OCI-LY7 (cell line): ENCODE measurements at regions not wholly inside any gene's neighbourhood (a gene's known extent, or its start where the extent isn't known, plus 50 kb on each side); places are given as distances from the start of the nearest gene placed in this dataset.
A peak's percentile ranks its signal among the peaks of the same experiment; 100 is the strongest.

ENCODE experiments used
- BruUV-seq: library from RNA; stranded (reverse); fragments of 400-500 nt; replicated peaks from 2 replicates; lab custom pipeline; 2021; lab: Mats Ljungman, UMichigan
- CTCF ChIA-PET: fragments of 300-600 bp; sonication (Branson Sonifier 250); formaldehyde crosslinking; loops from one replicate; lab custom pipeline; 2022; ENCODE audit warnings: antibody characterized with exemption; ENCODE audit not compliant: unreplicated experiment; lab: Charles Lee
- POLR2A ChIA-PET: fragments of 300-600 bp; sonication (Branson Sonifier 250); formaldehyde crosslinking; loops from one replicate; lab custom pipeline; 2022; ENCODE audit warnings: antibody characterized with exemption; lab: Charles Lee
- DNase-seq: peaks from one replicate; pipeline ENCODE4 v3.0.0-alpha.2; 2015; ENCODE audit warnings: low spot score
- H2AFZ ChIP-seq: fragments of 200-600 bp; sonication (generic), shearing (Covaris generic); 2 replicates; pipeline ENCODE4 v1.6.1; 2014; ENCODE audit warnings: mild to moderate bottlenecking, antibody characterized with exemption, low read length, moderate library complexity
- H3K27ac ChIP-seq: fragments of 200-600 bp; sonication (generic); 2 replicates; pipeline ENCODE4 v1.5.1; 2014; ENCODE audit warnings: mixed run types, low read depth, mild to moderate bottlenecking, moderate library complexity, low read length, inconsistent platforms; ENCODE audit not compliant: poor library complexity, severe bottlenecking
- H3K36me3 ChIP-seq: fragments of 200-600 bp; sonication (generic); 2 replicates; pipeline ENCODE4 v1.6.1; 2014; ENCODE audit warnings: mild to moderate bottlenecking, antibody characterized with exemption, low read length, moderate library complexity, mixed read lengths; ENCODE audit not compliant: insufficient read depth
- H3K4me1 ChIP-seq: fragments of 200-600 bp; sonication (generic); 2 replicates; pipeline ENCODE4 v1.5.1; 2014; ENCODE audit warnings: mild to moderate bottlenecking, low read length; ENCODE audit not compliant: insufficient read depth, poor library complexity, severe bottlenecking
- H3K4me2 ChIP-seq: fragments of 200-600 bp; sonication (generic); 2 replicates; pipeline ENCODE4 v1.6.1; 2014; ENCODE audit warnings: mild to moderate bottlenecking, low read length
- H3K4me3 ChIP-seq: fragments of 200-600 bp; sonication (generic); 2 replicates; pipeline ENCODE4 v1.5.1; 2014; ENCODE audit warnings: mild to moderate bottlenecking, low read depth, low read length; ENCODE audit not compliant: poor library complexity, severe bottlenecking
- H3K79me2 ChIP-seq: fragments of 200-600 bp; sonication (generic); 2 replicates; pipeline ENCODE4 v1.6.1; 2016; ENCODE audit warnings: low read depth, mild to moderate bottlenecking, low read length, moderate library complexity, mixed read lengths; ENCODE audit not compliant: insufficient read depth
- H3K9me2 ChIP-seq: fragments of 200-600 bp; sonication (generic); 2 replicates; pipeline ENCODE4 v1.6.1; 2016; ENCODE audit warnings: mild to moderate bottlenecking, low read length, mixed read lengths; ENCODE audit not compliant: insufficient read depth
- H3K9me3 ChIP-seq: fragments of 200-600 bp; sonication (generic); 2 replicates; pipeline ENCODE4 v1.6.1; 2014; ENCODE audit warnings: mild to moderate bottlenecking, mixed run types, low read length, mixed read lengths
- H4K20me1 ChIP-seq: fragments of 200-600 bp; sonication (generic); 2 replicates; pipeline ENCODE4 v1.6.1; 2014; ENCODE audit warnings: mild to moderate bottlenecking, antibody characterized with exemption, low read length, moderate library complexity, mixed read lengths; ENCODE audit not compliant: insufficient read depth
- EZH2phosphoT487 ChIP-seq: fragments of 200-600 bp; sonication (generic); IDR thresholded peaks from 2 replicates; pipeline ENCODE4 v1.6.1; 2018; ENCODE audit warnings: low read depth, borderline replicate concordance, mild to moderate bottlenecking, mixed run types, antibody characterized with exemption, low read length, moderate library complexity, mixed read lengths
- intact Hi-C: fragments of 100-400 bp; cut with micrococcal nuclease; formaldehyde crosslinking; loops from one replicate; pipeline ENCODE4 v1.10.0; 2022; ENCODE audit not compliant: unreplicated experiment
- TF ChIP-seq, protein P1 (sequence below): fragments of 200-600 bp; sonication (generic); conservative IDR thresholded peaks from 2 replicates; pipeline ENCODE4 v1.5.1; 2014; ENCODE audit warnings: mild to moderate bottlenecking, antibody characterized with exemption, low read length, moderate library complexity, mixed read lengths

DNA sequence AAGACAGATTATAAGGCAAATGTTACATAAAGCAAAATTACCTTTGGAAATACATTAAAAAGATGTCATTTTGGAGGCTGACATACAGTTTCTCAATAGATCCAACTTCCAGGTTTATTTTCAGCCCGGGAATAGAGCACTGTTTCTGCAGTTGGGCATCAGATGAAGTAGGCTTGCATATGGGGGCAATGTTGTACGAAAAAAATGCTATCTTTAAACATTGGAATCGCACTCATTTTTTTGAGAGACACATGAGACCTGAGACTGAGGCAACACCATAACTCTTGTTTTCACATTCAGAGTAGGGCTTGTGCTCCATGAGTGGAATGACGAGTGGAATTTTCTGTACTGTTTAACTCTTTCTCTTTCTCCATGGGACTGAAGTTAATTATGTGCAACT lies 122.4 kb upstream of the ZRANB2 start:
- CTCF ChIA-PET, result no interaction called here
- no peaks in the 10 kb centered on the region for H4K20me1 ChIP-seq
- POLR2A ChIA-PET, result no interaction called here
- H3K79me2 ChIP-seq, result no peaks in the 10 kb centered on the region
- BruUV-seq, result no TSS peak
- no peaks in the 10 kb centered on the region for H3K9me3 ChIP-seq
- DNase-seq, result no peak
- no peaks in the 10 kb centered on the region for H3K4me1 ChIP-seq
- no peak overlapping the region for H3K4me2 ChIP-seq
- H3K36me3 ChIP-seq, result no peaks in the 10 kb centered on the region
- H3K9me2 ChIP-seq, result no peaks in the 10 kb centered on the region
- H3K4me3 ChIP-seq, result no peak overlapping the region
- H3K27ac ChIP-seq, result no peak overlapping the region
- no peak overlapping the region for H2AFZ ChIP-seq
- intact Hi-C loops, result no loop called here
- TF ChIP-seq, protein P1, sequence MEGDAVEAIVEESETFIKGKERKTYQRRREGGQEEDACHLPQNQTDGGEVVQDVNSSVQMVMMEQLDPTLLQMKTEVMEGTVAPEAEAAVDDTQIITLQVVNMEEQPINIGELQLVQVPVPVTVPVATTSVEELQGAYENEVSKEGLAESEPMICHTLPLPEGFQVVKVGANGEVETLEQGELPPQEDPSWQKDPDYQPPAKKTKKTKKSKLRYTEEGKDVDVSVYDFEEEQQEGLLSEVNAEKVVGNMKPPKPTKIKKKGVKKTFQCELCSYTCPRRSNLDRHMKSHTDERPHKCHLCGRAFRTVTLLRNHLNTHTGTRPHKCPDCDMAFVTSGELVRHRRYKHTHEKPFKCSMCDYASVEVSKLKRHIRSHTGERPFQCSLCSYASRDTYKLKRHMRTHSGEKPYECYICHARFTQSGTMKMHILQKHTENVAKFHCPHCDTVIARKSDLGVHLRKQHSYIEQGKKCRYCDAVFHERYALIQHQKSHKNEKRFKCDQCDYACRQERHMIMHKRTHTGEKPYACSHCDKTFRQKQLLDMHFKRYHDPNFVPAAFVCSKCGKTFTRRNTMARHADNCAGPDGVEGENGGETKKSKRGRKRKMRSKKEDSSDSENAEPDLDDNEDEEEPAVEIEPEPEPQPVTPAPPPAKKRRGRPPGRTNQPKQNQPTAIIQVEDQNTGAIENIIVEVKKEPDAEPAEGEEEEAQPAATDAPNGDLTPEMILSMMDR, result no peak
- no peak for TF ChIP-seq EZH2phosphoT487

DNA sequence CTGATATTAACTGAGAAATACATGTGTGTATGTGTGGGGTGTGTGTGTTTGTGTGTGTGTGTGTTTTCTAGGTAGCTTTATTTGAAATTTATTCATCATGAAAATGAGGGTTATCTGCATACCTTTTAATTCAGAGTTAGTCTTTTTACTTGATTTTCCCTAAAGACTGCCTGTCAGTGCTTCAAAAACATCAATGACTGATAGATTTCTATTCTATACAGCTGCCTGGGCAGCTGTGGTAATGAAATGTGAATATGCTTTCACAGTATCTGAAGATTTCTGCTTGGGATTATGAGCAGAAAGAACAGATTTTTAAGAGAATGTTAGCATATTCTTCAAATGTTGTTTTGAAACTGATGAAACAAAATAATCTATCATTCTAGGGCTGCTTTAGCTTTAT lies 119.7 kb upstream of the ZRANB2 start:
- no peak overlapping the region for H2AFZ ChIP-seq
- no peaks in the 10 kb centered on the region for H3K4me1 ChIP-seq
- ChIA-PET CTCF (no interaction called here), POLR2A (interaction anchor here (0.6 kb wide), 1 partner anchor 22 kb away, joined by 3 read pairs; no protein-coding TSS in a partner anchor)
- no peak for DNase-seq
- H3K27ac ChIP-seq, result no peak overlapping the region
- H3K9me3 ChIP-seq, result no peaks in the 10 kb centered on the region
- no peaks in the 10 kb centered on the region for H3K79me2 ChIP-seq
- no peaks in the 10 kb centered on the region for H3K36me3 ChIP-seq
- BruUV-seq, result no TSS peak
- H3K4me3 ChIP-seq, result no peak overlapping the region
- H3K9me2 ChIP-seq, result no peaks in the 10 kb centered on the region
- no peak overlapping the region for H3K4me2 ChIP-seq
- TF ChIP-seq, protein P1, result no peak
- no peaks in the 10 kb centered on the region for H4K20me1 ChIP-seq
- intact Hi-C loops, result no loop called here

DNA sequence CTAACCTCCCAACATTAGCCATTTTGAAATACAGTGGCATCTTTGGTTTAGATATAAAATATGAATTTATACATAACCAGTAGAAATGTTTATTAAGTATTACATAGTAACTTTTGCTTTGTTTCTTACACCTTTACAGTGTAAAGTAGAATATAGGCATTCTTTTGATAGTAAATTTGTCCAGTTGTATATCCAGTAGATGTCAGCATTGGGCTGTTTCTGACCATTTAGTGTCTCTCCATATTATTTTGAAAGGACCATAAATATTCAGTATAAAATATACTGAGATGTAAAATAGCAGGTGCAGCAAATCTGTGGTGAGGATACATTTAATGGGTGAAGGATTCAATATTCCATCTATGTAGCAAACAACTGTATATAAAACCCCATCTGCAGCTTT lies 115.8 kb upstream of the ZRANB2 start:
- Histone ChIP-seq H3K4me1 (no peaks in the 10 kb centered on the region), H3K9me2 (no peaks in the 10 kb centered on the region), H3K4me2 (no peak overlapping the region), H3K9me3 (no peaks in the 10 kb centered on the region), H3K27ac (no peak overlapping the region), H3K36me3 (no peaks in the 10 kb centered on the region), H3K4me3 (no peak overlapping the region), H2AFZ (no peak overlapping the region), H4K20me1 (no peaks in the 10 kb centered on the region), H3K79me2 (no peaks in the 10 kb centered on the region)
- intact Hi-C loops, result no loop called here
- DNase-seq, result no peak
- CTCF ChIA-PET, result no interaction called here
- no peak for TF ChIP-seq EZH2phosphoT487
- TF ChIP-seq, protein P1, result peak; percentile 41
- POLR2A ChIA-PET, result interaction anchor here (0.9 kb wide), 1 partner anchor 20 kb away, joined by 3 read pairs; no protein-coding TSS in a partner anchor
- BruUV-seq, result no TSS peak
